Activated naive CD4-positive, alpha-beta T cell treated with anti-CD3 and anti-CD28 coated beads, Interleukin-2, amount 50 U/mL, for 24 hours (primary cell): ENCODE measurements at regions not wholly inside any gene's neighbourhood (a gene's known extent, or its start where the extent isn't known, plus 50 kb on each side); places are given as distances from the start of the nearest gene placed in this dataset.
"Not testable (repeated sequence)": the region's sequence is repeated elsewhere in the genome, so short reads cannot be mapped to it uniquely, and the experiment has no call there.

Experiments
- H3K27ac Mint-ChIP-seq: one replicate; pipeline ENCODE4 v1.8.0; 2021; ENCODE audit warnings: mild to moderate bottlenecking, mixed read lengths
- H3K27me3 Mint-ChIP-seq: one replicate; pipeline ENCODE4 v1.8.0; 2021; ENCODE audit warnings: mixed read lengths
- H3K36me3 Mint-ChIP-seq: one replicate; pipeline ENCODE4 v1.8.0; 2021; ENCODE audit warnings: mixed read lengths
- H3K4me1 Mint-ChIP-seq: one replicate; pipeline ENCODE4 v1.8.0; 2021; ENCODE audit warnings: mixed read lengths
- H3K4me3 Mint-ChIP-seq: one replicate; pipeline ENCODE4 v1.8.0; 2021; ENCODE audit warnings: mild to moderate bottlenecking, mixed read lengths
- H3K9me3 Mint-ChIP-seq: one replicate; pipeline ENCODE4 v1.8.0; 2021; ENCODE audit warnings: mixed read lengths

- Mint-ChIP-seq H3K36me3 (no peaks in the 10 kb centered on the region), H3K4me1 (no peaks in the 10 kb centered on the region), H3K27me3 (peaks cover 4% of the 10 kb centered on the region), H3K4me3 (no peak overlapping the region), H3K27ac (no peak overlapping the region), H3K9me3 (no peaks in the 10 kb centered on the region)
Observed at GRCh38 chr1:88320291-88320690, 363.8 kb upstream of the PKN2 start.

GRCh38 chr1:88321706-88322105, 362.4 kb upstream of the PKN2 start:
- Mint-ChIP-seq H3K36me3 (no peaks in the 10 kb centered on the region), H3K27ac (no peak overlapping the region), H3K4me1 (no peaks in the 10 kb centered on the region), H3K27me3 (peaks cover 4% of the 10 kb centered on the region), H3K9me3 (no peaks in the 10 kb centered on the region), H3K4me3 (no peak overlapping the region)

- H3K4me1 Mint-ChIP-seq: no peaks in the 10 kb centered on the region
- no peak overlapping the region for H3K27ac Mint-ChIP-seq
- no peaks in the 10 kb centered on the region for H3K9me3 Mint-ChIP-seq
- H3K36me3 Mint-ChIP-seq: no peaks in the 10 kb centered on the region
- H3K27me3 Mint-ChIP-seq: peaks cover 4% of the 10 kb centered on the region
- H3K4me3 Mint-ChIP-seq: no peak overlapping the region
Observed at GRCh38 chr1:88324899-88325298, 359.2 kb upstream of the PKN2 start.

- H3K36me3 Mint-ChIP-seq: no peaks in the 10 kb centered on the region
- no peaks in the 10 kb centered on the region for H3K27me3 Mint-ChIP-seq
- H3K27ac Mint-ChIP-seq: no peak overlapping the region
- H3K9me3 Mint-ChIP-seq: no peaks in the 10 kb centered on the region
- no peak overlapping the region for H3K4me3 Mint-ChIP-seq
- no peaks in the 10 kb centered on the region for H3K4me1 Mint-ChIP-seq
Observed at GRCh38 chr1:88327391-88328267, 356.4 kb upstream of the PKN2 start.

GRCh38 chr1:88330201-88330600, 353.9 kb upstream of the PKN2 start:
- H3K27me3 Mint-ChIP-seq: no peaks in the 10 kb centered on the region
- H3K36me3 Mint-ChIP-seq: no peaks in the 10 kb centered on the region
- H3K27ac Mint-ChIP-seq: no peak overlapping the region
- no peaks in the 10 kb centered on the region for H3K9me3 Mint-ChIP-seq
- H3K4me1 Mint-ChIP-seq: no peaks in the 10 kb centered on the region
- H3K4me3 Mint-ChIP-seq: no peak overlapping the region

GRCh38 chr1:88333086-88333695, 350.9 kb upstream of the PKN2 start:
- Mint-ChIP-seq H3K4me3 (no peak overlapping the region), H3K9me3 (no peaks in the 10 kb centered on the region), H3K4me1 (no peaks in the 10 kb centered on the region), H3K27ac (no peak overlapping the region), H3K27me3 (no peaks in the 10 kb centered on the region), H3K36me3 (no peaks in the 10 kb centered on the region)

GRCh38 chr1:88341447-88341846, 342.6 kb upstream of the PKN2 start:
- no peaks in the 10 kb centered on the region for H3K27me3 Mint-ChIP-seq
- no peak overlapping the region for H3K27ac Mint-ChIP-seq
- H3K4me3 Mint-ChIP-seq: no peak overlapping the region
- H3K9me3 Mint-ChIP-seq: peaks cover 5% of the 10 kb centered on the region
- no peaks in the 10 kb centered on the region for H3K4me1 Mint-ChIP-seq
- no peaks in the 10 kb centered on the region for H3K36me3 Mint-ChIP-seq

GRCh38 chr1:88342081-88342480, 342.0 kb upstream of the PKN2 start:
- H3K27ac Mint-ChIP-seq, H3K27me3 Mint-ChIP-seq: not testable (repeated sequence)

GRCh38 chr1:88350648-88351047, 333.4 kb upstream of the PKN2 start:
- no peak overlapping the region for H3K4me3 Mint-ChIP-seq
- peaks cover 1% of the 10 kb centered on the region for H3K27me3 Mint-ChIP-seq
- no peak overlapping the region for H3K27ac Mint-ChIP-seq
- no peaks in the 10 kb centered on the region for H3K9me3 Mint-ChIP-seq
- H3K36me3 Mint-ChIP-seq: no peaks in the 10 kb centered on the region
- H3K4me1 Mint-ChIP-seq: no peaks in the 10 kb centered on the region

More at GRCh38 chr1:88342081-88342480, 342.0 kb upstream of the PKN2 start:
- not testable (repeated sequence) for H3K36me3 Mint-ChIP-seq, H3K4me3 Mint-ChIP-seq, H3K4me1 Mint-ChIP-seq, H3K9me3 Mint-ChIP-seq

- H3K4me1 Mint-ChIP-seq: no peaks in the 10 kb centered on the region
- H3K4me3 Mint-ChIP-seq: no peak overlapping the region
- H3K9me3 Mint-ChIP-seq: no peaks in the 10 kb centered on the region
- no peaks in the 10 kb centered on the region for H3K36me3 Mint-ChIP-seq
- H3K27ac Mint-ChIP-seq: no peak overlapping the region
- H3K27me3 Mint-ChIP-seq: peaks cover 1% of the 10 kb centered on the region
Observed at GRCh38 chr1:88351960-88352359, 332.1 kb upstream of the PKN2 start.

GRCh38 chr1:88354256-88354655, 329.8 kb upstream of the PKN2 start:
- H3K36me3 Mint-ChIP-seq: no peaks in the 10 kb centered on the region
- H3K4me1 Mint-ChIP-seq: no peaks in the 10 kb centered on the region
- H3K27ac Mint-ChIP-seq: no peak overlapping the region
- no peaks in the 10 kb centered on the region for H3K9me3 Mint-ChIP-seq
- peaks cover 1% of the 10 kb centered on the region for H3K27me3 Mint-ChIP-seq
- H3K4me3 Mint-ChIP-seq: no peak overlapping the region

GRCh38 chr1:88357729-88358128, 326.3 kb upstream of the PKN2 start:
- Mint-ChIP-seq H3K27ac (no peak overlapping the region), H3K9me3 (no peaks in the 10 kb centered on the region), H3K4me3 (no peak overlapping the region), H3K27me3 (no peaks in the 10 kb centered on the region), H3K36me3 (no peaks in the 10 kb centered on the region), H3K4me1 (no peaks in the 10 kb centered on the region)

GRCh38 chr1:88371436-88372023, 312.5 kb upstream of the PKN2 start:
- Mint-ChIP-seq H3K36me3 (no peaks in the 10 kb centered on the region), H3K27ac (no peak overlapping the region), H3K4me3 (no peak overlapping the region), H3K27me3 (no peaks in the 10 kb centered on the region), H3K4me1 (no peaks in the 10 kb centered on the region), H3K9me3 (no peaks in the 10 kb centered on the region)

- Mint-ChIP-seq H3K4me3 (no peak overlapping the region), H3K9me3 (no peaks in the 10 kb centered on the region), H3K27ac (no peak overlapping the region), H3K36me3 (no peaks in the 10 kb centered on the region), H3K4me1 (no peaks in the 10 kb centered on the region), H3K27me3 (no peaks in the 10 kb centered on the region)
Observed at GRCh38 chr1:88375977-88376376, 308.1 kb upstream of the PKN2 start.

- Mint-ChIP-seq H3K27ac (no peak overlapping the region), H3K36me3 (no peaks in the 10 kb centered on the region), H3K4me1 (no peaks in the 10 kb centered on the region), H3K9me3 (no peaks in the 10 kb centered on the region), H3K27me3 (no peaks in the 10 kb centered on the region), H3K4me3 (no peak overlapping the region)
Observed at GRCh38 chr1:88376421-88376820, 307.7 kb upstream of the PKN2 start.

GRCh38 chr1:88378560-88378959, 305.5 kb upstream of the PKN2 start:
- H3K27ac Mint-ChIP-seq: no peak overlapping the region
- no peaks in the 10 kb centered on the region for H3K9me3 Mint-ChIP-seq
- no peaks in the 10 kb centered on the region for H3K27me3 Mint-ChIP-seq
- no peaks in the 10 kb centered on the region for H3K4me1 Mint-ChIP-seq
- no peaks in the 10 kb centered on the region for H3K36me3 Mint-ChIP-seq
- no peak overlapping the region for H3K4me3 Mint-ChIP-seq
